ENCODE measurements at regions not wholly inside any gene's neighbourhood (a gene's known extent, or its start where the extent isn't known, plus 50 kb on each side); places are given as distances from the start of the nearest gene placed in this dataset.

DNA sequence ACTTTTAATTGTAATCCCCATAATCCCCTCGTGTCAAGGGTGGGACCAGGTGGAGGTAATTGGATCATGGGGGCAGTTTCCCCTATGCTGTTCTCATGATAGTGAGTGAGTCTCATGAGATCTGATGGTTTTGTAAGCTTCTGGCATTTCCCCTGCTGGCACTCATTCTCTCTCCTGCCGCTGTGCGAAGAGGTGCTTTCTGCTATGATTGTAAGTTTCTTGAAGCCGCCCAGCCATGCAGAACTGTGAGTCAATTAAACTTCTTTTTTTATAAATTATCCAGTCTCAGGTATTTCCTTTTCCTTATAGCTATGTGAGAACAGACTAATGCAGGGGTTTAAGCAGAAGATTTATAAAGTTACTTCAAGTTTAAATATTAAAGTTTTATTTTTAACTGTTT, 655.2 kb downstream of the EPHA4 start:
- H3K27me3 ChIP-seq: no peaks in the 10 kb centered on the region
- H3K4me3 ChIP-seq: no peak overlapping the region
- DNase-seq: no peak
- intact Hi-C loops (cut with DNase I): no loop called here
- no peak overlapping the region for H3K27ac ChIP-seq
- 66 to 67% methylated on average over 4 of the region's 4 CpGs for WGBS, 2 donors
- H3K36me3 ChIP-seq: no peaks in the 10 kb centered on the region
- H3K4me1 ChIP-seq: no peaks in the 10 kb centered on the region
- H3K9me3 ChIP-seq: no peaks in the 10 kb centered on the region
- no peak for TF ChIP-seq POLR2A (IDR thresholded peaks at IDR 0.05)
- TF ChIP-seq, protein P1, sequence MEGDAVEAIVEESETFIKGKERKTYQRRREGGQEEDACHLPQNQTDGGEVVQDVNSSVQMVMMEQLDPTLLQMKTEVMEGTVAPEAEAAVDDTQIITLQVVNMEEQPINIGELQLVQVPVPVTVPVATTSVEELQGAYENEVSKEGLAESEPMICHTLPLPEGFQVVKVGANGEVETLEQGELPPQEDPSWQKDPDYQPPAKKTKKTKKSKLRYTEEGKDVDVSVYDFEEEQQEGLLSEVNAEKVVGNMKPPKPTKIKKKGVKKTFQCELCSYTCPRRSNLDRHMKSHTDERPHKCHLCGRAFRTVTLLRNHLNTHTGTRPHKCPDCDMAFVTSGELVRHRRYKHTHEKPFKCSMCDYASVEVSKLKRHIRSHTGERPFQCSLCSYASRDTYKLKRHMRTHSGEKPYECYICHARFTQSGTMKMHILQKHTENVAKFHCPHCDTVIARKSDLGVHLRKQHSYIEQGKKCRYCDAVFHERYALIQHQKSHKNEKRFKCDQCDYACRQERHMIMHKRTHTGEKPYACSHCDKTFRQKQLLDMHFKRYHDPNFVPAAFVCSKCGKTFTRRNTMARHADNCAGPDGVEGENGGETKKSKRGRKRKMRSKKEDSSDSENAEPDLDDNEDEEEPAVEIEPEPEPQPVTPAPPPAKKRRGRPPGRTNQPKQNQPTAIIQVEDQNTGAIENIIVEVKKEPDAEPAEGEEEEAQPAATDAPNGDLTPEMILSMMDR (IDR thresholded peaks at IDR 0.05): no peak

DNA sequence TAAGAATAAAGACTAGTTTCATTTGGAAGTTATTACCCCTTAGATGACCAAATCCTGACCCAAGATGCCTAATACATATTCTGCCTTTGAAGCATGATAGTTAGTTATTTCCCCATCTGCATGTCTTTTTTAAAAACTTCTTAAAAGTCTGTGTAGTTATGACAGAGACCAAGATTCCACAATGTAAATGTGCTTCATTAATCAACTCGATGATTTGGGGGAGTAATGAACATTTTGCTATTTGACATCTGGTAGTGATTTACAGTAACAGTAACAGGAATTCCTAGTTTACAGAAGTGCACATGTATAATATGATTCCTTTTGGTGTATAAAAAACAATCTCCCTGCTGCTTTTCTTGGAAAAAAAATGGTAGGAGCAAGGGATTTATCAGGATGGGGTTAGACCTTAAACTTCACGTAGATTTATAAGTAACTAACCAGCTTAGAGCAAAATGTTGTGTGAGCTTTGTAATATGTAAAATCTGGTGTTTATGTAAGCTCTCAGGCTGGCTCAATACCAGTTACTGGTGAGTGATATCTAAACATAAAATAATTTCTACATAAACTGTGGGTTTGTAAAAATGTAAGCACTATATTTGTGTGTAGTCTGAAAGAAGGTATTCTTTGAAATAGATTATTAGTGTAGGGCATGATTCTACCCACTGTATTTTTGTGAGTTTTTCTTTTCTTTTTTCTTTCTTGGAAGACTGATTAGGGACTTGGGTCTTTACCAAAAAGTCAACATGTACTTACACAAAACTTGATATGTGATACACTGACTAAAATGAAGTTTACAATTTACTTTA, 641.6 kb downstream of the EPHA4 start:
- DNase-seq: no peak

DNA sequence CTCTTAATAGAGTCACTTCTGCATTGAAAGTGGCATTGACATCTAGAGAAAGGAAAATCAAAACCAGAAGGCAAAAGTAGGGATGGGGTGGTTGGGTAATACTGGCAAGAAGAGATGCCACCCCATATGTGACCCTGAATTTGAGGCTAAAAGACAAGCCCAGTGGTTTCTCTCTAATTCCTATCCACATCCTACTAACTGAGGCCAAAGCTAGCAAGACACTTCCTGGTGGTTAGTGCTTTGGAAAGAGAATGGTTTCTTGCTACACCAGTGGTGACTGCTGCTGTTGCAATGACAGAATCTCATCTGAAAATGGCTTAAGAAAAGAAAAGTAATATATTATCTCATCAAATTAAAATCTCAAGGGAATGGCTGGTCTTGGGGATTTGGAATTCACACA, 640.6 kb downstream of the EPHA4 start:
- no peaks in the 10 kb centered on the region for H3K36me3 ChIP-seq
- H3K4me3 ChIP-seq: no peak overlapping the region
- H3K9me3 ChIP-seq: peaks cover 0 to under 1% (median under 1%) of the 10 kb centered on the region in 3 donors
- no peaks in the 10 kb centered on the region for H3K27me3 ChIP-seq
- no peak for DNase-seq
- intact Hi-C loops (cut with DNase I): no loop called here
- TF ChIP-seq, protein P1 (IDR thresholded peaks at IDR 0.05): no peak
- TF ChIP-seq POLR2A (IDR thresholded peaks at IDR 0.05): no peak
- no peaks in the 10 kb centered on the region for H3K4me1 ChIP-seq
- no peak overlapping the region for H3K27ac ChIP-seq

More for the DNA sequence above, 641.6 kb downstream of the EPHA4 start:
- no peaks in the 10 kb centered on the region for H3K27me3 ChIP-seq
- H3K36me3 ChIP-seq: no peaks in the 10 kb centered on the region
- no peak overlapping the region for H3K27ac ChIP-seq
- intact Hi-C loops (cut with DNase I): no loop called here
- WGBS, 2 donors: 44 to 62% methylated on average over 2 of the region's 2 CpGs
- no peak for TF ChIP-seq POLR2A (IDR thresholded peaks at IDR 0.05)
- TF ChIP-seq, protein P1 (IDR thresholded peaks at IDR 0.05): no peak
- H3K9me3 ChIP-seq: peaks cover 0 to 10% (median 6%) of the 10 kb centered on the region in 3 donors
- H3K4me1 ChIP-seq: no peaks in the 10 kb centered on the region
- no peak overlapping the region for H3K4me3 ChIP-seq

DNA sequence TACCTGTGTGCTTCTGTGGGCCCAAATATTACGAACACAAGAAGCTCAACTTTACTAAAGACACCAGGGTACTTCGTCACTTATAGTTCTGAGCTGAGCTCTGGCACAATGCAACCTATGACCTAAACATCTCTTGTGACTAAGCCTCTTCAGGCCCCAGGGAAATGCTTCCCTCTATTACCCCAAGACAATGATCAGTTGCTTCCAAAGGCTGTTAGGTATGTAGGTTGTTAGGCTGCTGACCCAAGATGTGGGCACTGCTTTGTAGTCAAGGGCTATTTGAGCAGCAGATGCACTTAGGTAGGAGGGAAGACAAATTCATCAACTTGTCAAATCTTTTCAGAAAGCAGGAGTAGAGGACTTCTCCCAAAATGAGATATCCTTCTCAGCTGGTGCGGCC, 640.1 kb downstream of the EPHA4 start:
- H3K4me3 ChIP-seq: no peak overlapping the region
- no peak overlapping the region for H3K27ac ChIP-seq
- no peaks in the 10 kb centered on the region for H3K36me3 ChIP-seq
- TF ChIP-seq POLR2A (IDR thresholded peaks at IDR 0.05): no peak
- TF ChIP-seq, protein P1 (IDR thresholded peaks at IDR 0.05): no peak
- H3K4me1 ChIP-seq: no peaks in the 10 kb centered on the region
- intact Hi-C loops (cut with DNase I): no loop called here
- no peaks in the 10 kb centered on the region for H3K27me3 ChIP-seq
- WGBS, 2 donors: 91 to 97% methylated on average over 3 of the region's 3 CpGs
- no peaks in the 10 kb centered on the region for H3K9me3 ChIP-seq
- DNase-seq: no peak

DNA sequence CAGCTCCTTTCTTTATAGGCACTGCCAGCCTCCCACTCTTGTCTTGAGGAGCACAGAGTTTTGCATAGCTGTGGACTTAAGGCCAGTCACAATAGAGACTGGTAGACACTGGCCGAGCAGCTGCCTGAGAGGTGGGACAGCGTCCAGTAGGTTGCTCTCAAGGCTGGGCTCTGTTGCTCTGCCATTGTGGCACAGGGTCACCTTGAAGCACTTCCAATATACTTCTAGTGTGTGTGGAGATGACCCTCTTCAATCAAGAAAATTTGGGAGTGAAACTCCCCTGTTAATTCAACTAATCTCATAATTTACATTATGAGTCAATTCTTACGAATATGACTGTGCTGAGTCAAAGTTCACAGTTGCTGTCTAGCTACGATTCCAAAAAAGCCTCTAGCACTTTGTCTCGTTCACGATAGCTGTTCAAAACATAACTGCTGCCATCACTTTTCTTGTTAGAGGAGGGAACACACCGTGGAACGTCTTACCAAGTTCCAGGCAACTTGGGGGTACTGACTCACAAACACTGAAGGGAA, 636.2 kb downstream of the EPHA4 start:
- no peaks in the 10 kb centered on the region for H3K4me1 ChIP-seq
- TF ChIP-seq, protein P1 (IDR thresholded peaks at IDR 0.05): no peak
- no peak for TF ChIP-seq POLR2A (IDR thresholded peaks at IDR 0.05)
- H3K9me3 ChIP-seq: no peaks in the 10 kb centered on the region
- H3K27me3 ChIP-seq: no peaks in the 10 kb centered on the region
- H3K27ac ChIP-seq: no peak overlapping the region
- no peak overlapping the region for H3K4me3 ChIP-seq
- no peak for DNase-seq
- H3K36me3 ChIP-seq: no peaks in the 10 kb centered on the region
- intact Hi-C loops (cut with DNase I): no loop called here
- whole genome bisulfite sequencing, 2 donors: 34 to 37% methylated on average over 8 of the region's 8 CpGs
